Calu3 (cell line): ENCODE measurements at regions not wholly inside any gene's neighbourhood (a gene's known extent, or its start where the extent isn't known, plus 50 kb on each side); places are given as distances from the start of the nearest gene placed in this dataset.

ENCODE experiments used
- BruUV-seq: library from RNA; stranded (reverse); fragments of 400-500 nt; replicated peaks from 2 replicates; lab custom pipeline; 2021; lab: Mats Ljungman, UMichigan
- CTCF ChIA-PET: fragments of 300-600 bp; sonication (Branson Sonifier 250); formaldehyde crosslinking; loops from one replicate; lab custom pipeline; 2022; ENCODE audit warnings: antibody characterized with exemption; lab: Charles Lee
- DNase-seq: peaks from one replicate; pipeline ENCODE4 v3.0.0; 2022
- H3K27ac Mint-ChIP-seq: one replicate; pipeline ENCODE4 v1.8.0; 2022; ENCODE audit warnings: mixed read lengths; ENCODE audit not compliant: unreplicated experiment
- H3K27me3 Mint-ChIP-seq: one replicate; pipeline ENCODE4 v1.8.0; 2022; ENCODE audit warnings: mixed read lengths; ENCODE audit not compliant: unreplicated experiment
- H3K36me3 Mint-ChIP-seq: one replicate; pipeline ENCODE4 v1.8.0; 2022; ENCODE audit warnings: mild to moderate bottlenecking, moderate library complexity, mixed read lengths; ENCODE audit not compliant: insufficient read depth, unreplicated experiment
- H3K4me1 Mint-ChIP-seq: one replicate; pipeline ENCODE4 v1.8.0; 2022; ENCODE audit warnings: mild to moderate bottlenecking, low read depth, mixed read lengths; ENCODE audit not compliant: unreplicated experiment
- H3K4me3 Mint-ChIP-seq: one replicate; pipeline ENCODE4 v1.8.0; 2022; ENCODE audit warnings: mild to moderate bottlenecking, low read depth, moderate library complexity, mixed read lengths; ENCODE audit not compliant: unreplicated experiment
- H3K9me3 Mint-ChIP-seq: one replicate; pipeline ENCODE4 v1.8.0; 2022; ENCODE audit warnings: low read depth, mixed read lengths; ENCODE audit not compliant: unreplicated experiment
- intact Hi-C: fragments of 100-400 bp; cut with micrococcal nuclease; formaldehyde crosslinking; loops from one replicate; pipeline ENCODE4 v1.10.0; 2022; ENCODE audit not compliant: unreplicated experiment
- TF ChIP-seq, protein P1 (sequence below): fragments of 200-600 bp; IDR thresholded peaks from one replicate; pipeline ENCODE4 v1.8.0; 2022; ENCODE audit warnings: antibody characterized with exemption; ENCODE audit not compliant: unreplicated experiment

DNA sequence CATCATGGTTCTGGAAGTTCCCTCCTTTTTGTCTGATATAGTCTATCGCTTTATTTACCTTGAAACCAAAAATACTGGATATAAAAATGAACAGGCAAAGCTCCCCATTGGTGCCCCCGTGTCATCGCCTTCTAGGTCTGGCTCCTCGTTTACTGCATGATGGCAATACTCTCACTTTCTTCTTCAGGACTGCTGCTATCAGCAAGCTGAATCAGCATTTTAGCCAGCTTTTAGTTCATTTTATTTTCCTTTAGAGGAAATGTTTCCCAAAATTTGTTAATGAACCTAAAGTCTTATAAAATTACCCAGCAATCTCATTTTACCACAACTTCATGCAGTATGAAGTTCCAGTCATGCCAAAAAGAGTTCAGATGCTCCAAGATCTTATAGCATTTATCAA, 80.5 kb downstream of the ZIC3 start:
- Mint-ChIP-seq H3K36me3 (no peaks in the 10 kb centered on the region), H3K4me3 (no peak overlapping the region), H3K27ac (no peak overlapping the region), H3K9me3 (peaks cover 14% of the 10 kb centered on the region), H3K27me3 (no peaks in the 10 kb centered on the region), H3K4me1 (no peaks in the 10 kb centered on the region)
- TF ChIP-seq, protein P1, sequence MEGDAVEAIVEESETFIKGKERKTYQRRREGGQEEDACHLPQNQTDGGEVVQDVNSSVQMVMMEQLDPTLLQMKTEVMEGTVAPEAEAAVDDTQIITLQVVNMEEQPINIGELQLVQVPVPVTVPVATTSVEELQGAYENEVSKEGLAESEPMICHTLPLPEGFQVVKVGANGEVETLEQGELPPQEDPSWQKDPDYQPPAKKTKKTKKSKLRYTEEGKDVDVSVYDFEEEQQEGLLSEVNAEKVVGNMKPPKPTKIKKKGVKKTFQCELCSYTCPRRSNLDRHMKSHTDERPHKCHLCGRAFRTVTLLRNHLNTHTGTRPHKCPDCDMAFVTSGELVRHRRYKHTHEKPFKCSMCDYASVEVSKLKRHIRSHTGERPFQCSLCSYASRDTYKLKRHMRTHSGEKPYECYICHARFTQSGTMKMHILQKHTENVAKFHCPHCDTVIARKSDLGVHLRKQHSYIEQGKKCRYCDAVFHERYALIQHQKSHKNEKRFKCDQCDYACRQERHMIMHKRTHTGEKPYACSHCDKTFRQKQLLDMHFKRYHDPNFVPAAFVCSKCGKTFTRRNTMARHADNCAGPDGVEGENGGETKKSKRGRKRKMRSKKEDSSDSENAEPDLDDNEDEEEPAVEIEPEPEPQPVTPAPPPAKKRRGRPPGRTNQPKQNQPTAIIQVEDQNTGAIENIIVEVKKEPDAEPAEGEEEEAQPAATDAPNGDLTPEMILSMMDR: no peak
- no peak for DNase-seq
- intact Hi-C loops: no loop called here
- no TSS peak for BruUV-seq
- CTCF ChIA-PET: no interaction called here

GRCh38 chrX:137651647-137652046, 85.7 kb downstream of the ZIC3 start:
- H3K9me3 Mint-ChIP-seq: peaks cover 17% of the 10 kb centered on the region
- no peak overlapping the region for H3K4me3 Mint-ChIP-seq
- no TSS peak for BruUV-seq
- H3K4me1 Mint-ChIP-seq: no peaks in the 10 kb centered on the region
- no peak for DNase-seq
- H3K27ac Mint-ChIP-seq: no peak overlapping the region
- TF ChIP-seq, protein P1: no peak
- CTCF ChIA-PET: no interaction called here
- H3K36me3 Mint-ChIP-seq: no peaks in the 10 kb centered on the region
- intact Hi-C loops: no loop called here
- H3K27me3 Mint-ChIP-seq: no peaks in the 10 kb centered on the region

DNA sequence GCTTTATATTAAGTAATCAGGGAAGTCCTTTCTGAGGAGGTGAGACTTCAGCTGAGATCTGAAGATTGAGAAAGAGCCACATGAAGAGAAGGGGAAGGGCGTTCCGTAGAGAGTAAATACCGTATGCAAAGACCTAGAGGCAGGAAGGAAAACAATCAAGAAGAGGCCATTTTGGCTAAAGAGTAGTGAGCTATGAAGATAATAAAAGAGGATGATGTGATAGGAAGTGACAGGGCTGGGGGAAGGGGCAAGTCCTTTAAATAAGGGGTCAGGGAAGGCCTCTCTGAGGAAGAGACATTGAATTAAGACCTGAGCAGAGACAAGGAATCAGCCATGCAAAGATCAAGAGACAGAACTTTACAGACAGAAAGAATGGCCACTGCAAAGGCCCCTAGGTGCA, 86.2 kb downstream of the ZIC3 start:
- no peak overlapping the region for H3K27ac Mint-ChIP-seq
- intact Hi-C loops: no loop called here
- no peaks in the 10 kb centered on the region for H3K27me3 Mint-ChIP-seq
- BruUV-seq: no TSS peak
- CTCF ChIA-PET: no interaction called here
- no peak overlapping the region for H3K4me3 Mint-ChIP-seq
- no peak for DNase-seq
- no peaks in the 10 kb centered on the region for H3K36me3 Mint-ChIP-seq
- TF ChIP-seq, protein P1: no peak
- no peaks in the 10 kb centered on the region for H3K4me1 Mint-ChIP-seq
- H3K9me3 Mint-ChIP-seq: peaks cover 17% of the 10 kb centered on the region

DNA sequence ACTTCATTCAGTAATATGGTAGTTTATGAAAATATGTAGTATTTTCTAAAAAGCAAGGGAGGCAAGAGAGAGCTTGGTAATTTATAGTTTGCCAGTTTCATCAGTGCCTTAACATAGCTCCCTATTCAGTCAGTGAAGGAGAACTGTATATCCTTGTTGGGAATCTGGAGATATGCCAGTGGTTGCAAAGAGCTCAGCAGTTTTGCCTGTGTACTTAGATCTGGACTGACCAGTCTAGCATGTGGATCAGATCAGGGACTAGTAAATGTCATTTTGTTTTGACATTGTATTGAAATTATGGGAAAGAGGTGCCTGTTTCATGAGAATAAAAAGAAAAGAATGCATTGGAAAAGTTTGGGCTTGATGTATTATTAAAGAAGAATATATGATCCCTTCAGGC, 88.6 kb downstream of the ZIC3 start:
- DNase-seq: no peak
- Mint-ChIP-seq H3K36me3 (no peaks in the 10 kb centered on the region), H3K4me1 (no peaks in the 10 kb centered on the region), H3K27me3 (no peaks in the 10 kb centered on the region), H3K4me3 (no peak overlapping the region), H3K9me3 (peaks cover 14% of the 10 kb centered on the region), H3K27ac (no peak overlapping the region)
- CTCF ChIA-PET: no interaction called here
- intact Hi-C loops: no loop called here
- TF ChIP-seq, protein P1: no peak
- BruUV-seq: no TSS peak
